WTC11 (cell line): ENCODE measurements at regions not wholly inside any gene's neighbourhood (a gene's known extent, or its start where the extent isn't known, plus 50 kb on each side); places are given as distances from the start of the nearest gene placed in this dataset.

Experiments used
- ATAC-seq: fragments of 200-7000 bp; cut with Tn5 transposase; 2 replicates; pipeline ENCODE4 v1.10.0; 2021; ENCODE audit warnings: mild to moderate bottlenecking, moderate library complexity
- CTCF ChIA-PET: fragments of 300-600 bp; sonication (Branson Sonifier 250); formaldehyde crosslinking; loops from one replicate; lab custom pipeline; 2021; ENCODE audit warnings: antibody characterized with exemption; lab: Charles Lee
- POLR2A ChIA-PET: fragments of 350-600 bp; sonication (Branson Sonifier 250); formaldehyde crosslinking; loops from one replicate; lab custom pipeline; 2021; ENCODE audit warnings: antibody characterized with exemption; lab: Charles Lee
- DNase-seq: peaks from one replicate; pipeline ENCODE4 v3.0.0; 2021; ENCODE audit warnings: low spot score
- H3K27ac Mint-ChIP-seq: 2 replicates; pipeline ENCODE4 v1.8.0; 2021; ENCODE audit warnings: mixed read lengths
- H3K27me3 Mint-ChIP-seq: 2 replicates; pipeline ENCODE4 v1.8.0; 2021; ENCODE audit warnings: low read depth, mild to moderate bottlenecking, moderate library complexity, mixed read lengths
- H3K36me3 Mint-ChIP-seq: 2 replicates; pipeline ENCODE4 v1.8.0; 2021; ENCODE audit warnings: mixed read lengths
- H3K4me1 Mint-ChIP-seq: 2 replicates; pipeline ENCODE4 v1.8.0; 2022; ENCODE audit warnings: mixed read lengths
- H3K4me3 Mint-ChIP-seq: 2 replicates; pipeline ENCODE4 v1.8.0; 2021; ENCODE audit warnings: mild to moderate bottlenecking, moderate library complexity, mixed read lengths
- H3K9me3 Mint-ChIP-seq: 2 replicates; pipeline ENCODE4 v1.8.0; 2021; ENCODE audit warnings: mixed read lengths
- ATF1 ChIP-seq: sonication (generic); formaldehyde crosslinking; IDR thresholded peaks from 2 replicates; pipeline ENCODE4 v1.8.1; 2023; ENCODE audit warnings: mild to moderate bottlenecking, moderate library complexity, missing genetic modification reagents
- ATF6 ChIP-seq: sonication (generic); formaldehyde crosslinking; IDR thresholded peaks from 2 replicates; pipeline ENCODE4 v1.8.1; 2023; ENCODE audit warnings: mild to moderate bottlenecking, missing genetic modification reagents
- CTCF ChIP-seq: fragments of 200-600 bp; IDR thresholded peaks from 2 replicates; pipeline ENCODE4 v1.8.0; 2022; ENCODE audit warnings: antibody characterized with exemption
- ETV6 ChIP-seq: sonication (generic); formaldehyde crosslinking; IDR thresholded peaks from 2 replicates; pipeline ENCODE4 v1.8.1; 2022; ENCODE audit warnings: mild to moderate bottlenecking, missing genetic modification reagents
- GABPB1 ChIP-seq: sonication (generic); formaldehyde crosslinking; IDR thresholded peaks from 2 replicates; pipeline ENCODE4 v1.8.1; 2023; ENCODE audit warnings: mild to moderate bottlenecking, missing genetic modification reagents
- IRF2 ChIP-seq: sonication (generic); formaldehyde crosslinking; IDR thresholded peaks from 2 replicates; pipeline ENCODE4 v1.8.0; 2022; ENCODE audit warnings: low read depth, missing genetic modification reagents, borderline replicate concordance
- PRDM15 ChIP-seq: sonication (generic); formaldehyde crosslinking; IDR thresholded peaks from 2 replicates; pipeline ENCODE4 v1.8.0; 2022; ENCODE audit warnings: missing genetic modification reagents
- PREB ChIP-seq: sonication (generic); formaldehyde crosslinking; IDR thresholded peaks from 2 replicates; pipeline ENCODE4 v1.8.1; 2022; ENCODE audit warnings: mild to moderate bottlenecking, missing genetic modification reagents, moderate library complexity, borderline replicate concordance
- SMAD3 ChIP-seq: sonication (generic); formaldehyde crosslinking; IDR thresholded peaks from 2 replicates; pipeline ENCODE4 v1.8.0; 2022; ENCODE audit warnings: missing genetic modification reagents, mild to moderate bottlenecking, borderline replicate concordance
- TCF7 ChIP-seq: sonication (generic); formaldehyde crosslinking; IDR thresholded peaks from 2 replicates; pipeline ENCODE4 v1.8.0; 2022; ENCODE audit warnings: mild to moderate bottlenecking, low read depth, missing genetic modification reagents, moderate library complexity
- ZNF138 ChIP-seq: sonication (generic); formaldehyde crosslinking; conservative IDR thresholded peaks from 2 replicates; pipeline ENCODE4 v1.8.1; 2022; ENCODE audit warnings: mild to moderate bottlenecking, moderate library complexity, missing genetic modification reagents
- ZNF219 ChIP-seq: sonication (generic); formaldehyde crosslinking; IDR thresholded peaks from 2 replicates; pipeline ENCODE4 v1.8.0; 2023; ENCODE audit warnings: missing genetic modification reagents, mild to moderate bottlenecking, borderline replicate concordance
- ZNF281 ChIP-seq: sonication (generic); formaldehyde crosslinking; IDR thresholded peaks from 2 replicates; pipeline ENCODE4 v1.8.0; 2023; ENCODE audit warnings: mild to moderate bottlenecking, missing genetic modification reagents
- ZNF423 ChIP-seq: fragments of 250-450 bp; sonication (Bioruptor Pico); IDR thresholded peaks from 2 replicates; pipeline ENCODE4 v2.1.2; 2022; ENCODE audit warnings: mild to moderate bottlenecking, moderate library complexity
- ZNF512 ChIP-seq: sonication (generic); formaldehyde crosslinking; IDR thresholded peaks from 2 replicates; pipeline ENCODE4 v1.8.1; 2022; ENCODE audit warnings: missing genetic modification reagents, borderline replicate concordance
- ZNF532 ChIP-seq: fragments of 250-450 bp; sonication (Bioruptor Pico); IDR thresholded peaks from 2 replicates; pipeline ENCODE4 v1.9.0; 2021; ENCODE audit warnings: mild to moderate bottlenecking, borderline replicate concordance

- no peak overlapping the region for H3K4me3 Mint-ChIP-seq
- H3K36me3 Mint-ChIP-seq, result peaks cover 4% of the 10 kb centered on the region; the same call in 1 of the 2 replicates
- ATAC-seq (no peak), DNase-seq (no peak)
- ChIA-PET POLR2A (no interaction called here), CTCF (no interaction called here)
- TF ChIP-seq ZNF532 (CRISPR knock-in tag) (no peak), SMAD3 (no peak), CTCF (no peak), TCF7 (CRISPR knock-in tag) (no peak), ATF6 (CRISPR knock-in tag) (no peak), IRF2 (no peak), ZNF219 (CRISPR knock-in tag) (no peak), ATF1 (no peak), ETV6 (CRISPR knock-in tag) (no peak), GABPB1 (no peak), ZNF512 (CRISPR knock-in tag) (no peak), ZNF281 (CRISPR knock-in tag) (no peak), PRDM15 (CRISPR knock-in tag) (no peak), ZNF423 (CRISPR knock-in tag) (no peak), ZNF138 (CRISPR knock-in tag) (no peak), PREB (CRISPR knock-in tag) (no peak)
- H3K4me1 Mint-ChIP-seq, result no peaks in the 10 kb centered on the region
- peaks cover 23% of the 10 kb centered on the region for H3K9me3 Mint-ChIP-seq
- no peaks in the 10 kb centered on the region; the same call in 1 of the 2 replicates for H3K27me3 Mint-ChIP-seq
- no peak overlapping the region for H3K27ac Mint-ChIP-seq
Measured at GRCh38 chr4:178672512-178672911, 1230.3 kb upstream of the AGA start.
